ENCODE measurements at regions not wholly inside any gene's neighbourhood (a gene's known extent, or its start where the extent isn't known, plus 50 kb on each side); places are given as distances from the start of the nearest gene placed in this dataset.
"Not testable (repeated sequence)": the region's sequence is repeated elsewhere in the genome, so short reads cannot be mapped to it uniquely, and the experiment has no call there.

- not testable (repeated sequence) for DNase-seq (ENCODE audit: low spot score)
Measured at GRCh38 chr16:16448423-16448822, 69.5 kb downstream of the NPIPA7 start.

GRCh38 chr16:16449712-16450237 is 70.8 kb downstream of the NPIPA7 start:
- DNase-seq (ENCODE audit: low spot score), result not testable (repeated sequence)

GRCh38 chr16:16451721-16452410 is 72.9 kb downstream of the NPIPA7 start:
- not testable (repeated sequence) for DNase-seq (ENCODE audit: low spot score)

GRCh38 chr16:16458579-16458978 is 79.6 kb downstream of the NPIPA7 start:
- not testable (repeated sequence) for DNase-seq (ENCODE audit: low spot score)

GRCh38 chr16:16463792-16464191 is 84.9 kb downstream of the NPIPA7 start:
- not testable (repeated sequence) for DNase-seq (ENCODE audit: low spot score)

- DNase-seq (ENCODE audit: low spot score), result not testable (repeated sequence)
Measured at GRCh38 chr16:16488919-16489318, 110.0 kb downstream of the NPIPA7 start.

GRCh38 chr16:16489466-16489865 is 110.5 kb downstream of the NPIPA7 start:
- DNase-seq (ENCODE audit: low spot score), result not testable (repeated sequence)

- DNase-seq (ENCODE audit: low spot score), result not testable (repeated sequence)
Measured at GRCh38 chr16:16494114-16494513, 115.2 kb downstream of the NPIPA7 start.

- not testable (repeated sequence) for DNase-seq (ENCODE audit: low spot score)
Measured at GRCh38 chr16:16494998-16495397, 116.1 kb downstream of the NPIPA7 start.

GRCh38 chr16:16499875-16500274 is 120.9 kb downstream of the NPIPA7 start:
- DNase-seq (ENCODE audit: low spot score), result not testable (repeated sequence)

- DNase-seq (ENCODE audit: low spot score), result not testable (repeated sequence)
Measured at GRCh38 chr16:16507041-16507440, 128.1 kb downstream of the NPIPA7 start.

GRCh38 chr16:16508344-16508743 is 129.4 kb downstream of the NPIPA7 start:
- not testable (repeated sequence) for DNase-seq (ENCODE audit: low spot score)

- not testable (repeated sequence) for DNase-seq (ENCODE audit: low spot score)
Measured at GRCh38 chr16:16519395-16519794, 140.5 kb downstream of the NPIPA7 start.

GRCh38 chr16:16521239-16522002 is 142.5 kb downstream of the NPIPA7 start:
- not testable (repeated sequence) for DNase-seq (ENCODE audit: low spot score)

- DNase-seq (ENCODE audit: low spot score), result not testable (repeated sequence)
Measured at GRCh38 chr16:16526998-16527397, 148.1 kb downstream of the NPIPA7 start.

GRCh38 chr16:16530744-16531143 is 151.8 kb downstream of the NPIPA7 start:
- not testable (repeated sequence) for DNase-seq (ENCODE audit: low spot score)

GRCh38 chr16:16535565-16535964 is 156.6 kb downstream of the NPIPA7 start:
- DNase-seq (ENCODE audit: low spot score), result not testable (repeated sequence)

GRCh38 chr16:16536151-16536550 is 157.2 kb downstream of the NPIPA7 start:
- not testable (repeated sequence) for DNase-seq (ENCODE audit: low spot score)

GRCh38 chr16:16549710-16550109 is 170.8 kb downstream of the NPIPA7 start:
- not testable (repeated sequence) for DNase-seq (ENCODE audit: low spot score)

GRCh38 chr16:16550824-16551223 is 171.9 kb downstream of the NPIPA7 start:
- DNase-seq (ENCODE audit: low spot score), result not testable (repeated sequence)

GRCh38 chr16:16552819-16553340 is 173.9 kb downstream of the NPIPA7 start:
- not testable (repeated sequence) for DNase-seq (ENCODE audit: low spot score)

- DNase-seq (ENCODE audit: low spot score), result not testable (repeated sequence)
Measured at GRCh38 chr16:16559179-16559740, 180.3 kb downstream of the NPIPA7 start.

All from putamen (tissue), 1 donor.